ENCODE measurements at regions not wholly inside any gene's neighbourhood (a gene's known extent, or its start where the extent isn't known, plus 50 kb on each side); places are given as distances from the start of the nearest gene placed in this dataset.

GRCh38 chr2:129329574-129329973 is 649.9 kb upstream of the RAB6C start:
- DNase-seq (ENCODE audit: low read depth in 4 of 4, low spot score in 3 of 4), result no peak

GRCh38 chr2:129330504-129330903 is 649.0 kb upstream of the RAB6C start:
- DNase-seq (ENCODE audit: low read depth in 4 of 4, low spot score in 3 of 4), result no peak

GRCh38 chr2:129331638-129332037 is 647.8 kb upstream of the RAB6C start:
- DNase-seq (ENCODE audit: low read depth in 4 of 4, low spot score in 3 of 4), result no peak

- no peak for DNase-seq (ENCODE audit: low read depth in 4 of 4, low spot score in 3 of 4)
Measured at GRCh38 chr2:129334128-129334527, 645.3 kb upstream of the RAB6C start.

GRCh38 chr2:129334696-129335410 is 644.6 kb upstream of the RAB6C start:
- DNase-seq (ENCODE audit: low read depth in 4 of 4, low spot score in 3 of 4), result no peak

GRCh38 chr2:129336276-129336675 is 643.2 kb upstream of the RAB6C start:
- DNase-seq (ENCODE audit: low read depth in 4 of 4, low spot score in 3 of 4), result no peak

GRCh38 chr2:129337076-129337475 is 642.4 kb upstream of the RAB6C start:
- DNase-seq (ENCODE audit: low read depth in 4 of 4, low spot score in 3 of 4), result no peak

- no peak for DNase-seq (ENCODE audit: low read depth in 4 of 4, low spot score in 3 of 4)
Measured at GRCh38 chr2:129345540-129345939, 633.9 kb upstream of the RAB6C start.

GRCh38 chr2:129347486-129348217 is 631.8 kb upstream of the RAB6C start:
- DNase-seq (ENCODE audit: low read depth in 4 of 4, low spot score in 3 of 4), result no peak

GRCh38 chr2:129354631-129355030 is 624.8 kb upstream of the RAB6C start:
- DNase-seq (ENCODE audit: low read depth in 4 of 4, low spot score in 3 of 4), result no peak

- DNase-seq (ENCODE audit: low read depth in 4 of 4, low spot score in 3 of 4), result no peak
Measured at GRCh38 chr2:129361688-129362087, 617.8 kb upstream of the RAB6C start.

- DNase-seq (ENCODE audit: low read depth in 4 of 4, low spot score in 3 of 4), result no peak
Measured at GRCh38 chr2:129366263-129366662, 613.2 kb upstream of the RAB6C start.

- DNase-seq (ENCODE audit: low read depth in 4 of 4, low spot score in 3 of 4), result no peak
Measured at GRCh38 chr2:129367107-129367506, 612.4 kb upstream of the RAB6C start.

- no peak for DNase-seq (ENCODE audit: low read depth in 4 of 4, low spot score in 3 of 4)
Measured at GRCh38 chr2:129369437-129369836, 610.0 kb upstream of the RAB6C start.

GRCh38 chr2:129374452-129374851 is 605.0 kb upstream of the RAB6C start:
- no peak for DNase-seq (ENCODE audit: low read depth in 4 of 4, low spot score in 3 of 4)

GRCh38 chr2:129375632-129376425 is 603.6 kb upstream of the RAB6C start:
- DNase-seq (ENCODE audit: low read depth in 4 of 4, low spot score in 3 of 4), result no peak

GRCh38 chr2:129376426-129377077 is 602.9 kb upstream of the RAB6C start:
- DNase-seq (ENCODE audit: low read depth in 4 of 4, low spot score in 3 of 4), result no peak

- DNase-seq (ENCODE audit: low read depth in 4 of 4, low spot score in 3 of 4), result no peak
Measured at GRCh38 chr2:129377078-129377469, 602.4 kb upstream of the RAB6C start.

- no peak for DNase-seq (ENCODE audit: low read depth in 4 of 4, low spot score in 3 of 4)
Measured at GRCh38 chr2:129378186-129378585, 601.3 kb upstream of the RAB6C start.

GRCh38 chr2:129379411-129379810 is 600.1 kb upstream of the RAB6C start:
- DNase-seq (ENCODE audit: low read depth in 4 of 4, low spot score in 3 of 4), result no peak

- no peak for DNase-seq (ENCODE audit: low read depth in 4 of 4, low spot score in 3 of 4)
Measured at GRCh38 chr2:129381789-129382188, 597.7 kb upstream of the RAB6C start.
